CD1c-positive myeloid dendritic cell (primary cell): ENCODE measurements at regions not wholly inside any gene's neighbourhood (a gene's known extent, or its start where the extent isn't known, plus 50 kb on each side); places are given as distances from the start of the nearest gene placed in this dataset.
A peak's percentile ranks its signal among the peaks of the same experiment; 100 is the strongest.

ENCODE experiments used
- DNase-seq: peaks from one replicate; pipeline ENCODE4 v3.0.0-alpha.2; 2016; ENCODE audit errors: extremely low spot score

DNA sequence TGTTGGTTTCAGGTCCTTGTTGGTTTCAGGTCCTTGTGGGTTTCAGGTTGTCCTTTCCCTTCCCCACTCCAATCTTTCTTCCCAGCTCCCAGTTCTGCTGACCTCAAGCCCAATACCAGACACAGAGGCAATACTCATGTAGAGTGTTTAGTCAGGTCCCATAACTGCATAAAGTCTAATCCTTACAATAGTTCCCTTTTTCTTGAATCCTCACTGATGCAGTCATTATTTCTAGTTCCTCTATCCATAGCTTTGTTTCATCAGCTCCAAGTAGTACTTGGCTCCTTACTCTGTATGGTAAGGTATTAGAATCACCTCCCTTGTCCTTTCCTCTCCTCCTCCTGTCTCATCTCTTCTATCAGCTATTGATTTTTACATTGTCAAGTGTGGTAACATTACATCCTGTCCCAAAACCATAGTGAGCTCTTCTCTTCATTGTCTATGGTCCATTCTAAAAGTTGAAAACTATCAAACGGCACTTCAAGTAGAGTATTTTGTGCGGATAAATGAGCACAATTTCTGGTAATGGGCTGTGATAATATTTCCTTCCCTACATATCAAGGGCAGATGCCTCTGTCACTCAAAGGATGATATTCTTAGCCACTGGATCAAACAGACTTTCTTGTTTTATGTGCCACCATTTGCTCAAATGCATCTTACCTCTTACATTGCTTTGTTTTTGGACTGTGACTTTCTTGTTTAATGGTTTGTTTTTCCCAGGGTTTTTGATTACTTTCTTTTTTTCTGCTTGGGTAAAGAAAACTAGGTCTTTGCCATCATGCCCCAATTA lies 57.2 kb upstream of the JDP2 start:
- peak; percentile 79 for DNase-seq

DNA sequence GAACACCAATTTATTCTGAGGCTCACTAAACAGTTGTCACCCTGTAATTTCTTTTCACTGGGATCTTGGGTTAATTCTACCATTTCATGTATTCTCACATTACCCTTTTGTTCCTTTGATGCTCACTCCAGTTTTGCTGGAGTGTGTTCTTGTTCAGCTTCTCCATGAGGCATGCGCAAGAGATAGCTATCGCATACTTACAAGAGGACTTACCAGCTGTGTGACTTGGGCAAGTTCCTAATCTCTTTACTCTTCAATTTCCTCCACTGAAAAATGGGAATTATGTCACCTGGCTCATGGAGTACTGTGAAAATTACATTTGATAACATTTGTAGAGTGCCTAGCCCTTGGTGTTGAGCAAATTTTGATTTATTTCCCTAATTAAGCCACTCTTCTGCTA lies 56.5 kb upstream of the JDP2 start:
- no peak for DNase-seq

DNA sequence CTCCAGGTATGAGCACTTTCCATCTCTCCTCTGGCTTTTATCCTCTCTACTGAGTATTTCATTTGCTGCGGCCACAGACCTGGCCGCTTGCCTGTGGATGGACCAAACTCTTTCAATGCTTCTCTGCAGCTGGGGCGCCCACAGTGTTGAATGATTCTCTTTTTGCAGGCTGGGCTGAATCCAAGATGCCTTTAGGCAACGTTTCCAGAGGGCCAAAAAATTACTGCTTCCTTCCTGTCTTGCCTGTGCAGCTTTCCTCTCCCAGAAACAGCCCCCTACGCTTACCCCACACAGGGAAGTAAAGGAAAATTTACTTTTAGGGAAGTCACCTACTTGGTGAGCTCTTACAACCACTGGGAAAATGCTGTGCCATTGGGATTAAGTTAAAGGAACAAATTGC lies 55.6 kb upstream of the JDP2 start:
- DNase-seq = peak; percentile 22

DNA sequence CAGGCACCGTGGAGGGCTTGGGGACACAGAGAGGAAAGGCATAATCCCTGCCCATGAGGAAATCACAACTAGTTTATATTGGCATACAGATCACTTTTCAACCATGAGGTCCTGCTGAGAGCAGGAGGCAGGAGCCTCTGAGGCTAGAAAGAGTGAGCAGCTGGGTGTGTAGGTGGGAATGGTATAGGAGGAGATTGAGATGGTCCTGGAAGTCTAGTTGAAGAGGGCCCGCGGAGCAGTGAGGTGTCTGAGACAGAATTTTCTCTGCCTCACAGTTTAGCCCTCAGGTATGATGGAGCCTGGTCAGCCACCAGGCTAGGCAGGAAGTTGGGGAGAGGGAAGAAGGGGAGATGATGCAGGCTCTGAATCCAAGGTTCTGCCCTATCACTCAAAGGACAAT lies 54.7 kb upstream of the JDP2 start:
- no peak for DNase-seq

DNA sequence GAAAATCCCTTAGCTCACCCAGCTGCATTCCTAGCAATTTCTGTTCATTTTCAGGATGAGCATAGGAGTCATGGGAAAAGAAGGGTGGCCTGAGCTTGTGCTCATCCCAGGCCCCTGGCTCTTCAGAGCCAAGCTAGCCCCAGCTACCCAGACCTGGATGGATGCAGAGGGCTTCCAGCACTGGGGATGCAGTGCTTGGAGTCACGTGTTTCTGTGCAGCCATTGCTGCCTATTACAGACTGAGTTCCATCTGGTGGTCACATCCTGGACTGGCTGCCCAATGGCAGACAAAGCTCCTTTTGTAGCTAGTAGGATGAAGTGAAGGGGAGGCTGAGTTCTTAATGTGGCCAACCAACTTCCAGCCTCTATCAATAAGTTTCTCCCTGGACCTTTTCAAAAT lies 54.2 kb upstream of the JDP2 start:
- no peak for DNase-seq

DNA sequence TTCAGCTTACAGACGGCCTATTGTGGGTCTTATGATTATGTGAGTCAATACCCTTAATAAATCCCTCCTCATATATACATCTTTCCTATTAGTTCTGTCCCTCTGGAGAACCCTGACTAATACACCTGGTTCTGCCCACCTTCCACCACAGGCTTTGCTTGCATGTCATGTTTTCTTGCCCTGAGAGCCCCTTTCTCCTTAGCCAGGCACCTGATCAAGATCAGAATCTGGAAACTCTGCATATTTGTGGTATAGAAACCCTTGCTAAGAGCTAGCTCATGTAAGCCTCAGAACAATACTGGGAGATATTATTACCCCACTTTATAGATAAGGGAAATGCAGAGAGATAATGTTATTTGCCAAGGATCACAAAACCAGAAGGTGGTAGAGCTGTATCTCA lies 52.9 kb upstream of the JDP2 start:
- DNase-seq = no peak

DNA sequence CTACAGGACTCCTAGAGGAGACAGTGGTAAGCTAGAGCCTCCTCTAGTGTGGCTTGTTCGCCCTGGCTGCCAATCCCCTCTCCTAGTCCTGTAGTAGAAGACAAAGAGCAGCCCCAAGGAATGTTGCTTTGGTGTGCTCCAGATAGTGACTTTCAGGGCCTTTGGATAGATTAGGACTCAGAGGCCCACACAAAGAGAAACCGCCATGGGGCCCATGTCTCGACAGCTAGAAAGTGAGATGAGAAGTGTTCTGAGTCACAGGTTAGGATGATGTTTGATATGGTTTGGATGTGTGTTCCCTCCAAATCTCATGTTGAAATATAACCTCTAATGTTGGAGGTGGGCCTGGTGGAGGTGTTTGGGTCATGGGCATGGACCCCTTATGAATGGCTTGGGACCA lies 51.8 kb upstream of the JDP2 start:
- DNase-seq = no peak
